ENCODE measurements at regions not wholly inside any gene's neighbourhood (a gene's known extent, or its start where the extent isn't known, plus 50 kb on each side); places are given as distances from the start of the nearest gene placed in this dataset.
"Not testable (repeated sequence)": the region's sequence is repeated elsewhere in the genome, so short reads cannot be mapped to it uniquely, and the experiment has no call there.

DNA sequence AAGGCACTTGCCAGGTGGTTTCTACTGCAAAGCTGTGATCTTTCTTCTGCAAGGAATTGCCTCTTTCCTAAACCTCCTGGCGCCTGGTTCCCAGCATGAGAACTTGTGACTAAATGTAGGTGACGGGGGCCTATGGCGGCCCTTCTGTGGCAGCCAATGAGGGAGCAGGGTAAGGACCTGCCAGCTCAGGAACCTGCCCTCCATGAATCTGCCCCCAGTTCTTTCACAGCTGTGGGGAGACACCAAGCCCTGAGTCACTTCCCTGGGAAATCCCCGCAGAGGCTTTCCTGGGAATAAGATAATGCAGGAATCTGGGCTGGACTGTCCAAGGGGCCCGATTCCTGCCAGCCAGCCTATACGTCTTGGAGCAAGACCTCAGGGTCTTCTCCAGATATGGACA lies 56.7 kb upstream of the CTNNA1 start:
- TF ChIP-seq, protein P1, sequence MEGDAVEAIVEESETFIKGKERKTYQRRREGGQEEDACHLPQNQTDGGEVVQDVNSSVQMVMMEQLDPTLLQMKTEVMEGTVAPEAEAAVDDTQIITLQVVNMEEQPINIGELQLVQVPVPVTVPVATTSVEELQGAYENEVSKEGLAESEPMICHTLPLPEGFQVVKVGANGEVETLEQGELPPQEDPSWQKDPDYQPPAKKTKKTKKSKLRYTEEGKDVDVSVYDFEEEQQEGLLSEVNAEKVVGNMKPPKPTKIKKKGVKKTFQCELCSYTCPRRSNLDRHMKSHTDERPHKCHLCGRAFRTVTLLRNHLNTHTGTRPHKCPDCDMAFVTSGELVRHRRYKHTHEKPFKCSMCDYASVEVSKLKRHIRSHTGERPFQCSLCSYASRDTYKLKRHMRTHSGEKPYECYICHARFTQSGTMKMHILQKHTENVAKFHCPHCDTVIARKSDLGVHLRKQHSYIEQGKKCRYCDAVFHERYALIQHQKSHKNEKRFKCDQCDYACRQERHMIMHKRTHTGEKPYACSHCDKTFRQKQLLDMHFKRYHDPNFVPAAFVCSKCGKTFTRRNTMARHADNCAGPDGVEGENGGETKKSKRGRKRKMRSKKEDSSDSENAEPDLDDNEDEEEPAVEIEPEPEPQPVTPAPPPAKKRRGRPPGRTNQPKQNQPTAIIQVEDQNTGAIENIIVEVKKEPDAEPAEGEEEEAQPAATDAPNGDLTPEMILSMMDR (IDR thresholded peaks at IDR 0.05; ENCODE audit: borderline replicate concordance, insufficient read depth, low read depth, low read length), result no peak

DNA sequence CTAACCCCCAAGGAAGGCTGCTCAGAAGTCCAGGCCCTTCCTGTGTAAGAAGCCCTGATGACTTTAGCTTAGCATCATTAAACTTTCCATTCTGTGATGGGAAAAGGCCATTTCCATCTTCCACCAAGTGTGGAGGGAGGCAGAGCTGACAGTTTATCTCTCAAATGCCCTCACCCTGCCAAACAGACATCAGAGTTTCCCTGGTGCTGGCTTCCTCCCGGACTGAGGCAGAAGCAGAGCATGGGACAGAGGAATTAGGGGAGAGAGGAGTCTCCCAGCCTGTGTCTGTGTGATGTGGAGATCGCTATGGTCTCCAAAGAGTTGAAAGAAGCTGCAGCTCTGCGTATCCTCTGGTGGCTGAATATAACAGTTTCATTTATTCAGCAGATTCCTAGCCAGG lies 57.4 kb upstream of the CTNNA1 start:
- H3K4me3 ChIP-seq (ENCODE audit: low read depth, low read length), result no peak overlapping the region
- TF ChIP-seq, protein P1 (IDR thresholded peaks at IDR 0.05; ENCODE audit: borderline replicate concordance, insufficient read depth, low read depth, low read length), result no peak

More for the DNA sequence above, 56.7 kb upstream of the CTNNA1 start:
- H3K4me3 ChIP-seq (ENCODE audit: low read depth, low read length), result no peak overlapping the region

DNA sequence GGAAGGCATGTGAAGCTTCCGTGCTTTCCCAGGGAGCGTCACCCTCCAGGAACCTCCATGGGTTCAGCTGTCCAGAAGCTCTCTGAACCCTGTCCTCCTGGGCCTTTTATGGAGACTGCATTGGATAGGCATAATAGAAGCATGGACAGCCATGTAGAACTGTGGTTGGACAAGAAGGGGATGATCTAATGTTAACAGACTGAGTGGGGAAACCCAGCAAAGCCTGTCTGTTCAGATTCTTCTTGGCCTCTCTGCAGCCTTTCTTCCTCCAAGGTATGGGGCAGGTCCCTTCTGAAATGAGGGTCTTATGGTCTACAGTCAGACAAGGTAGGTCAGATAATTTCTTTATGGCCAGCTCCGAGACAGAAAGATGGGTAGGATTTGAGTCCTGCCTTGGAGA lies 59.1 kb upstream of the CTNNA1 start:
- no peak overlapping the region for H3K4me3 ChIP-seq (ENCODE audit: low read depth, low read length)
- TF ChIP-seq, protein P1 (IDR thresholded peaks at IDR 0.05; ENCODE audit: borderline replicate concordance, insufficient read depth, low read depth, low read length), result no peak

DNA sequence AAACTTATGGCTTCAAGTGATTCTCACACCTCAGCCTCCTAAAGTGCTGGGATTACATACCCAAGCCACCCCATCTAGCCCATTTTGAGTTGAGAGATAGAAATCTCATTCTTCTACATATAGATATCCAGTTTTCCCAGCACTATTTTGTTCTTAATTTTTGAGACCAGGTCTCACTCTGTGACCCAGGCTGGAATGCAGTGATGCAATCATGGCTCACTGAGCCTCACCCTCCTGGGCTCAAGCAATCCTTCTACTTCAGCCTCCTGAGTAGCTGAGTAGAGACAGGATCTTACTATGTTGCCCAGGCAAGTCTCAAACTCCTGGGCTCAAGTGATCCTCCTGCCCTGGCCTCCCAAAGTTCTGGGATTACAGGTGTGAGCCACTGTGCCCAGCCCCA lies 60.9 kb upstream of the CTNNA1 start:
- TF ChIP-seq, protein P1 (IDR thresholded peaks at IDR 0.05; ENCODE audit: borderline replicate concordance, insufficient read depth, low read depth, low read length), result no peak

DNA sequence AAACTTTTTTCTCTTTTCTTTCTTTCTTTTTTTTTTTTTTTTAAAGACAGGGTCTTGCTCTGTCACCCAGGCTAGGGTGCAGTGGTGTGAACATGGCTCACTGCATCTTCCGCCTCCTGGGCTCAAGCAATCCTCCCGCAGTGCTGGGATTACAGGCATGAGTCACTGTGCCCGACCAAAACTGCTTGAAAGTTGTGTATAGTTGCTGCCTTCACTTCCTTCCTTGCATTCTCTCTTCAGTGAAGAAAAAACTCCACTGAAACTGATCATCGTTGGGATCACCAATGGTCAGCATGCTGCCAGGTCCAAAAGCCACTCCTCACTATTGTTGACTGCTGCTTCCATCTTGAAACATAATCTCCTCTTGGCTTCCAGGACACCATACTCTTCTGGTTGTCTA lies 66.6 kb upstream of the CTNNA1 start:
- TF ChIP-seq, protein P1 (IDR thresholded peaks at IDR 0.05; ENCODE audit: borderline replicate concordance, insufficient read depth, low read depth, low read length), result no peak
- H3K4me3 ChIP-seq (ENCODE audit: low read depth, low read length), result no peak overlapping the region

More for the DNA sequence above, 60.9 kb upstream of the CTNNA1 start:
- no peak overlapping the region for H3K4me3 ChIP-seq (ENCODE audit: low read depth, low read length)

DNA sequence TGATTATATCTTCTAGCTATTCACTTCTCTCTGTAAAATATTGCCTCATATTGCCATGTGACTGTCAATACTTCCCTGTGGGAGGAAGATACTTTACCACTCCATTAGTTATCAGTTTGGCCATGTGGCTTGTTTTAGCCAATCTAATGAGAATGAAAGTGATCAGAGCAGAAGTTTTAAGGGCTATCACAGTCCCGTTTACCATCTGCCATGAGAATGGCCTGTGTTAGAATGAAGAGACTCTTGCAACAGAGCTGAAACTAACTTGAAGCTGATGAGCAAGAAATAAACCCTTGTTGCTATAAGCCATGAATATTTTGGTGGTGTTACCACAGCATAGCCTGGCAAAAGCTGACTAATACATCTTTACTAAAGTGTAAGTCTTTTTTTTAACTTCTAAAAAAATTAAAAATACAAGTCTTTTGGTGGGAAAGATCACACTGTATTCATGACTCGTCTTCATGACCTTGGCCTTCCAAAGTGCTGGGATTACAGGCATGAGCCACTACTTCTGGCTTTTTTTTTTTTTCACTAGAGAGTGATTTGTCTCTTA lies 68.0 kb upstream of the CTNNA1 start:
- TF ChIP-seq, protein P1 (IDR thresholded peaks at IDR 0.05; ENCODE audit: borderline replicate concordance, insufficient read depth, low read depth, low read length), result no peak
- H3K4me3 ChIP-seq (ENCODE audit: low read depth, low read length), result no peak overlapping the region

DNA sequence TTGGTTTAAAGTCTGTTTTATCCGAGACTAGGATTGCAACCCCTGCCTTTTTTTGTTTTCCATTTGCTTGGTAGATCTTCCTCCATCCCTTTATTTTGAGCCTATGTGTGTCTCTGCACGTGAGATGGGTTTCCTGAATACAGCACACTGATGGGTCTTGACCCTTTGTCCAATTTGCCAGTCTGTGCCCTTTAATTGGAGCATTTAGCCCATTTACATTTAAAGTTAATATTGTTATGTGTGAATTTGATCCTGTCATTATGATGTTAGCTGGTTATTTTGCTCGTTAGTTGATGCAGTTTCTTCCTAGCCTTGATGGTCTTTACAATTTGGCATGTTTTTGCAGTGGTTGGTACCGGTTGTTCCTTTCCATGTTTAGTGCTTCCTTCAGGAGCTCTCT lies 70.8 kb upstream of the CTNNA1 start:
- not testable (repeated sequence) for H3K4me3 ChIP-seq (ENCODE audit: low read depth, low read length)

DNA sequence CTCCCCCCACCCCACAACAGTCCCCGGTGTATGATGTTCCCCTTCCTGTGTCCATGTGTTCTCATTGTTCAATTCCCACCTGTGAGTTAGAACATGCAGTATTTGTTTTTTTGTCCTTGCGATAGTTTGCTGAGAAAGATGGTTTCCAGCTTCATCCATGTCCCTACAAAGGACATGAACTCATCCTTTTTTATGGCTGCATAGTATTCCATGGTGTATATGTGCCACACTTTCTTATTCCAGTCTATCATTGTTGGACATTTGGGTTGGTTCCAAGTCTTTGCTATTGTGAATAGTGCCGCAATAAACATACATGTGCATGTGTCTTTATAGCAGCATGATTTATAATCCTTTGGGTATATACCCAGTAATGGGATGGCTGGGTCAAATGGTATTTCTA lies 74.4 kb upstream of the CTNNA1 start:
- not testable (repeated sequence) for H3K4me3 ChIP-seq (ENCODE audit: low read depth, low read length)
